Left lung (tissue), 4 donors: ENCODE measurements at regions not wholly inside any gene's neighbourhood (a gene's known extent, or its start where the extent isn't known, plus 50 kb on each side); places are given as distances from the start of the nearest gene placed in this dataset.

Experiments used
- ATAC-seq: fragments of 200-7000 bp; cut with Tn5 transposase; one replicate; pipeline ENCODE4 v1.9.1; 2020; ENCODE audit warnings: moderate library complexity
- DNase-seq, 4 donors: peaks; one replicate each; pipeline ENCODE4 v3.0.0-alpha.2; 2013 to 2020
- H3K27ac ChIP-seq, 2 donors: fragments of 200-600 bp; sonication (generic) in 1 of 2; one replicate each; pipeline versions ENCODE4 v1.5.0 to v1.8.0; 2020 to 2021
- H3K27me3 ChIP-seq, 2 donors: fragments of 200-600 bp; sonication (generic) in 1 of 2; one replicate each; pipeline versions ENCODE4 v1.5.0 to v1.8.0; 2020 to 2021
- H3K36me3 ChIP-seq, 2 donors: fragments of 200-600 bp; sonication (generic) in 1 of 2; one replicate each; pipeline versions ENCODE4 v1.5.0 to v1.8.0; 2020 to 2021
- H3K4me1 ChIP-seq, 2 donors: fragments of 200-600 bp; one replicate each; pipeline ENCODE4 v1.8.0; 2021
- H3K4me3 ChIP-seq, 2 donors: fragments of 200-600 bp; sonication (generic) in 1 of 2; one replicate each; pipeline versions ENCODE4 v1.5.0 to v1.8.0; 2020 to 2021; ENCODE audit warnings: mild to moderate bottlenecking in 1 of 2
- H3K9me3 ChIP-seq, 2 donors: fragments of 200-600 bp; sonication (generic) in 1 of 2; one replicate each; pipeline versions ENCODE4 v1.5.0 to v1.8.0; 2020 to 2021
- intact Hi-C, 2 donors: fragments of 100-400 bp; cut with DNase I; formaldehyde crosslinking; loops; one replicate each; pipeline versions ENCODE4 v1.11.2 to v1.14.2; 2022
- TF ChIP-seq, protein P1 (sequence below), 2 donors: fragments of 200-600 bp; sonication (generic) in 1 of 2; IDR thresholded peaks; one replicate each; pipeline versions ENCODE4 v1.5.0 to v1.8.0; 2021; ENCODE audit warnings: antibody characterized with exemption in 2 of 2
- donor health status: DM: no; HTN: yes; CAD: no.
- donor health status: DM: no; HTN: no; CAD: no.

GRCh38 chr15:60086681-60087429 lies 82.7 kb downstream of the FOXB1 start:
- TF ChIP-seq, protein P1, sequence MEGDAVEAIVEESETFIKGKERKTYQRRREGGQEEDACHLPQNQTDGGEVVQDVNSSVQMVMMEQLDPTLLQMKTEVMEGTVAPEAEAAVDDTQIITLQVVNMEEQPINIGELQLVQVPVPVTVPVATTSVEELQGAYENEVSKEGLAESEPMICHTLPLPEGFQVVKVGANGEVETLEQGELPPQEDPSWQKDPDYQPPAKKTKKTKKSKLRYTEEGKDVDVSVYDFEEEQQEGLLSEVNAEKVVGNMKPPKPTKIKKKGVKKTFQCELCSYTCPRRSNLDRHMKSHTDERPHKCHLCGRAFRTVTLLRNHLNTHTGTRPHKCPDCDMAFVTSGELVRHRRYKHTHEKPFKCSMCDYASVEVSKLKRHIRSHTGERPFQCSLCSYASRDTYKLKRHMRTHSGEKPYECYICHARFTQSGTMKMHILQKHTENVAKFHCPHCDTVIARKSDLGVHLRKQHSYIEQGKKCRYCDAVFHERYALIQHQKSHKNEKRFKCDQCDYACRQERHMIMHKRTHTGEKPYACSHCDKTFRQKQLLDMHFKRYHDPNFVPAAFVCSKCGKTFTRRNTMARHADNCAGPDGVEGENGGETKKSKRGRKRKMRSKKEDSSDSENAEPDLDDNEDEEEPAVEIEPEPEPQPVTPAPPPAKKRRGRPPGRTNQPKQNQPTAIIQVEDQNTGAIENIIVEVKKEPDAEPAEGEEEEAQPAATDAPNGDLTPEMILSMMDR (IDR thresholded peaks at IDR 0.05) = no peak
- Histone ChIP-seq H3K9me3 (no peaks in the 10 kb centered on the region), H3K4me1 (no peaks in the 10 kb centered on the region), H3K4me3 (no peak overlapping the region), H3K36me3 (no peaks in the 10 kb centered on the region), H3K27me3 (no peaks in the 10 kb centered on the region), H3K27ac (no peak overlapping the region)
- intact Hi-C loops = no loop called here
- DNase-seq = no peak
- ATAC-seq = no peak

GRCh38 chr15:60087561-60087960 lies 83.5 kb downstream of the FOXB1 start:
- TF ChIP-seq, protein P1 (IDR thresholded peaks at IDR 0.05) = no peak
- H3K27ac ChIP-seq = no peak overlapping the region
- intact Hi-C loops = no loop called here
- ATAC-seq (peak; percentile 44), DNase-seq (no peak)
- H3K36me3 ChIP-seq = no peaks in the 10 kb centered on the region
- no peaks in the 10 kb centered on the region for H3K9me3 ChIP-seq
- H3K27me3 ChIP-seq = no peaks in the 10 kb centered on the region
- H3K4me1 ChIP-seq = no peaks in the 10 kb centered on the region
- H3K4me3 ChIP-seq = no peak overlapping the region

GRCh38 chr15:60090747-60091146 lies 86.6 kb downstream of the FOXB1 start:
- H3K27ac ChIP-seq = peak overlapping the region; percentile 64 to 70
- peak; percentile 9 for ATAC-seq

GRCh38 chr15:60091157-60091556 lies 87.0 kb downstream of the FOXB1 start:
- peak in 3 of 4 donors; percentile 3 to 75 (median 39) for DNase-seq
- Histone ChIP-seq H3K4me3 (no peak overlapping the region), H3K27me3 (no peaks in the 10 kb centered on the region), H3K4me1 (no peaks in the 10 kb centered on the region), H3K9me3 (no peaks in the 10 kb centered on the region), H3K27ac (peak overlapping the region; percentile 64 to 70), H3K36me3 (no peaks in the 10 kb centered on the region)
- TF ChIP-seq, protein P1 (IDR thresholded peaks at IDR 0.05) = no peak
- peak; percentile 96 for ATAC-seq
- intact Hi-C loops = no loop called here

More at GRCh38 chr15:60090747-60091146, 86.6 kb downstream of the FOXB1 start:
- intact Hi-C loops = no loop called here
- H3K36me3 ChIP-seq = no peaks in the 10 kb centered on the region
- DNase-seq = no peak
- no peak overlapping the region for H3K4me3 ChIP-seq
- no peaks in the 10 kb centered on the region for H3K27me3 ChIP-seq
- TF ChIP-seq, protein P1 (IDR thresholded peaks at IDR 0.05) = no peak
- H3K9me3 ChIP-seq = no peaks in the 10 kb centered on the region
- H3K4me1 ChIP-seq = no peaks in the 10 kb centered on the region

- Histone ChIP-seq H3K36me3 (no peaks in the 10 kb centered on the region), H3K4me1 (no peaks in the 10 kb centered on the region), H3K4me3 (no peak overlapping the region), H3K9me3 (no peaks in the 10 kb centered on the region), H3K27me3 (no peaks in the 10 kb centered on the region), H3K27ac (peak overlapping the region; percentile 39 to 64)
- ATAC-seq = no peak
- TF ChIP-seq, protein P1 (IDR thresholded peaks at IDR 0.05) = no peak
- no peak for DNase-seq
- intact Hi-C loops = no loop called here
Measured at GRCh38 chr15:60091911-60092310, 87.8 kb downstream of the FOXB1 start.
